Choroid plexus epithelial cell (primary cell): ENCODE measurements at regions not wholly inside any gene's neighbourhood (a gene's known extent, or its start where the extent isn't known, plus 50 kb on each side); places are given as distances from the start of the nearest gene placed in this dataset.
"Not testable (repeated sequence)": the region's sequence is repeated elsewhere in the genome, so short reads cannot be mapped to it uniquely, and the experiment has no call there.

Experiments
- DNase-seq: peaks from one replicate; pipeline ENCODE4 v3.0.0-alpha.2; 2010; ENCODE audit warnings: low read depth
- H3K4me3 ChIP-seq: 2 replicates; pipeline ENCODE4 v1.5.1; 2011; ENCODE audit warnings: low read depth, mild to moderate bottlenecking, control low read depth, low read length, moderate library complexity
- TF ChIP-seq, protein P1 (sequence below): conservative IDR thresholded peaks from 2 replicates; pipeline ENCODE4 v1.5.1; 2011; ENCODE audit warnings: low read depth, mild to moderate bottlenecking, control low read depth, inconsistent platforms, low read length, moderate library complexity

DNA sequence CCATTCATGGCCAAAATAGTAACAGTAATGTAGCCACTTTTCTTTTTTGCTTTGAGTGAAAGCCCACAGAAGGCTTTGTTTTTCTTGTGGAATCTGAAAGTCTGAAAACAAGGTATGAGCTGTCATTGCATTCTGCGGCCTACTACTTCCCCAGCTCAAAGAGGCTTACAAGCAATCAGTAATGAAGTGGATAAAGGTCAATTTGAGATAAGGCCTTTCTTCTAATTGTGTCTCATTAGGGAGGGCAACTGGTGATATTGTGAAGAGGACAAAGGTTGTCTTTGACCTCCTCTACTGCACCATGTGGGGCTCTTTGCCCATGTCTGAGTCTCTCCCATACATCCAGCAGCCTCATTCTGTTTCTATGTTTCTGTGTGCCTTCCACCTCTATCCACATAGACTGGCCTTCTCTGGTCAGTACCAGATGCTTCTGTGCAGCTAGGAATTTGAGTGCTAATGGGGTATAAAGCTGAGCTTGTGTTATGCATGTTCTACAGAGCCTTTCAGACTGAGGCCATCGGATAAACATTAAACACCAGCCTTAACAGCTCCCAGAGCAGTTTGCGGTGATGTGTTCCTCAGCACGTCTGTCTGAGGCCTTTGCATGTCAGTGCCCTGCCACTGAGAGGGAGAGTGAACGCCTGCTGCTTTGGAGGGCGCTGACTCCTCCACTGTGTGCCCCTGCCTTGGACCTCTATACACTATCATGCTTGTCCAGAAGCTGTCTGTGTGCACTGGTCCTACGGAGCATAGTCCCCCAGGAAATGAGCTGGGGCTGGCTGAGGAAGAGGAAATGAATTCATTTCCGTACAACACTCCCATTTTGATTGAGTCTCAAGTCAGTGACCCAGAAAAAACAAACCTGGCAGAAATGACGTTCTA is 80.2 kb downstream of the SH2D1A start:
- TF ChIP-seq, protein P1, sequence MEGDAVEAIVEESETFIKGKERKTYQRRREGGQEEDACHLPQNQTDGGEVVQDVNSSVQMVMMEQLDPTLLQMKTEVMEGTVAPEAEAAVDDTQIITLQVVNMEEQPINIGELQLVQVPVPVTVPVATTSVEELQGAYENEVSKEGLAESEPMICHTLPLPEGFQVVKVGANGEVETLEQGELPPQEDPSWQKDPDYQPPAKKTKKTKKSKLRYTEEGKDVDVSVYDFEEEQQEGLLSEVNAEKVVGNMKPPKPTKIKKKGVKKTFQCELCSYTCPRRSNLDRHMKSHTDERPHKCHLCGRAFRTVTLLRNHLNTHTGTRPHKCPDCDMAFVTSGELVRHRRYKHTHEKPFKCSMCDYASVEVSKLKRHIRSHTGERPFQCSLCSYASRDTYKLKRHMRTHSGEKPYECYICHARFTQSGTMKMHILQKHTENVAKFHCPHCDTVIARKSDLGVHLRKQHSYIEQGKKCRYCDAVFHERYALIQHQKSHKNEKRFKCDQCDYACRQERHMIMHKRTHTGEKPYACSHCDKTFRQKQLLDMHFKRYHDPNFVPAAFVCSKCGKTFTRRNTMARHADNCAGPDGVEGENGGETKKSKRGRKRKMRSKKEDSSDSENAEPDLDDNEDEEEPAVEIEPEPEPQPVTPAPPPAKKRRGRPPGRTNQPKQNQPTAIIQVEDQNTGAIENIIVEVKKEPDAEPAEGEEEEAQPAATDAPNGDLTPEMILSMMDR: no peak
- DNase-seq: no peak
- no peak overlapping the region for H3K4me3 ChIP-seq

DNA sequence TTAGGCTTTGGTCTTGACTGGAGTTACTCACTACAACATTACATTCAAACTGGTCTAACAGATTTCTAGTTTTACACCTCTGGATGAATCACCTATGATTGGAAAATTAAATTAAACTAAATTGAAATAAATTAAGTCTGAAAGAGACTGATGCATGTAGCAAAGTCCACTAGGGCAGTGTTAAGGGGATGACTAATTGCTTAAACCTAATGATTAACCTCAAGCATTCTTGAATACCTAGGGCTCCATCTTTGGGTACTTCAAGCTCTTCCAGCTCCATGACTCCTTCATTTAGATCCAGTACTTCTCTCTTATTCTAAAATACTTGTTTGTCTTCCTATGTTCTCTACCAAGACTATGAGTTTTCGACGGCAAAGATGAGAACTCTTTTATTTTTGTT is 86.8 kb downstream of the SH2D1A start:
- DNase-seq: no peak
- TF ChIP-seq, protein P1: no peak
- H3K4me3 ChIP-seq: no peak overlapping the region

DNA sequence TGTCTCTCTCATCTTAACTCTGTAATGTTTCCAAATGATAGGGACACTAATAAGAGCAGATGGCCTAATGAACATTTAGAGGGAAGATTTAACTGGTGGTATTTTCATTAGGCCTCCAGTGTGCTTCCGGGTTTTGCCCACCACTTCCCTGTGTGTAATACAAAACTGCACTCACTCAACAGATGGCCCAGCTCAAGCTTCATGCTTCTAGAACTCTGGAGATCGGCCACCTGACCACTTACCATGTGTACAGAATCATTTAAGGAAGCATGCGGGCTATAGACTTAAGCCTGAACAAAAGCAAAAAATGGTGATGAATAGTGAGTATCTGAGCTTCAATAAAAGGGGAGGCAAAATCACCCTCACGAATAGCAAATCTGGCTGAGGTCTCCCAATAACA is 89.3 kb downstream of the SH2D1A start:
- no peak overlapping the region for H3K4me3 ChIP-seq
- TF ChIP-seq, protein P1: no peak

DNA sequence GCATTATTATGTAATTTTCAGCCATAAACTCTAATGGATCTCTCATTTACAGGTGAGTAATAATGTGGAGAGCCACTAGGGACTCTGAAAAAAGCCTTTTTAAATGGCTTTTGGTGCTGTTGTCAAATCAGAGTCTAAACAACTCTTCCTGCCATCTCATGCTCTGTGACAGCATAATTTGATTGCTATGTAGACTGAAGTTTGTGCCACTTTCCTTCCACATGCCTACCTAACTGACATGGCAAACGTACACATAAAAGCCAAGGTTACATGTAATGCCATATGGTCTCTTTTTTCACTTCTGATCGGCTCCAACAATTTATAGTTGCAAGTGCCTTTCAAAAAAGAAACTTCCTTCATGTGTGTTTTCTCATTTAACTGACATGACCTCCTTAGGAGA is 94.3 kb downstream of the SH2D1A start:
- no peak for DNase-seq
- H3K4me3 ChIP-seq: no peak overlapping the region
- TF ChIP-seq, protein P1: no peak

More for the DNA sequence above, 89.3 kb downstream of the SH2D1A start:
- no peak for DNase-seq

DNA sequence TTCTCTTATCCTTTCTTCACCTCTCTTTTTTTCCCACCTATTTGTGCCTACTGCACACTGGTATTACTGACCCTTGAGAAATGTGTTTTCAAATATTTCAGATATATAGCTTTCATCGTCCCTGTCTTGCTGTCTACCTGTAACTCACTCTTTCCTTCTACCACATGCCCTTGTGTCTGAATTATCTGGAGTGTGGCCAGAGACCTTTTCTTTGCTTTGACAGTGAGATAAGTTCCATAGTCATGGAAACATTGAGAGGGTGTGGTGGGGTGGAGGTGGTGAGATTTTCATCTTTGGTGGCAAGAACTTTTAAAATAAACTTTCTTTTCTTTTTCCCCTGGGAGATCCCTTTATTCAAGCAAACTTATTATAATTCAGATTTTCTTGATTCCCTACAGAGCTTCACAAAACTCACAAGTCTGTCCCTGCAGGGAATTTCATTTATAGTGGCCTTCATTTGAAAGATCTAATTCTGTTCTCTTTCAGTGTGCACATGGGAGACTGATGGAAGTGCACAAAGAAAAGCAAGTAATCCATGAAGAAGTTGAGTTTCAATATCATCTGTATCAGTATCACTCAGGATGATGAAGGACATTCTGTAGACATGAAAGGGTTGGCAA is 95.7 kb downstream of the SH2D1A start:
- TF ChIP-seq, protein P1: no peak
- no peak overlapping the region for H3K4me3 ChIP-seq
- no peak for DNase-seq

DNA sequence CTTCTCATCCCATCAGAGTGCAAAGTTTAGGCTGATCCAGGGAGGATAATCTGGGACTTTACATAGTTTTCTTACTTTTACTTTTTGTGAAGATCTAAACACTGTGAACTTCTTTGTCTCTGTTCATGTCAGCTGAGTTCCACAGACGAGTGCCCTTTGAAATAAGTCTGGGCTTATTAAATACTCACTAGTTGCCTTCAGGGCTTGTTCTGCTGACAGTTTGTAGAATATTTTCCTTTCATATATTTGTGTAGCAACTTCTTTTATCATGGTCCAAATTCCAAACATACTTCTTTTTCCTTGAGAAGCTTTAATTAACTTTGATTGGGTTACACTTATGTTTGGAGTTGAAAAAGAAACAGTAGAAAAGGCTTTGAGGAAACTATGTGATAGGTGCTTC is 109.6 kb downstream of the SH2D1A start:
- no peak for DNase-seq
- no peak overlapping the region for H3K4me3 ChIP-seq
- TF ChIP-seq, protein P1: no peak

DNA sequence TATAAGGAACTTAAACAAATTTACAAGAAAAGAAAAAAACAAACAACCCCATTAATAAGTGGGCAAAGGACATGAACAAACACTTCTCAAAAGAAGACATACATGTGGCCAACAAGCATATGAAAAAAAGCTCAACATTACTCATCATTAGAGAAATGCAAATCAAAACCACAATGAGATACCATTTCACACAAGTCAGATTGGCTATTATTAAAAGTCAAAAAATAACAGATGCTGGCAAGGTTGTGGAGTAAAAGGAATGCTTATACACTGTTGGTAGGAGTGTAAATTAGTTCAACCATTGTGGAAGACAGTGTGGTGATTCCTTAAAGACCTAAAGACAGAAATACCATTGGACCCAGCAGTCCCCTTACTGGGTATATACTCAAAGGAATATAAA is 113.5 kb downstream of the SH2D1A start:
- not testable (repeated sequence) for H3K4me3 ChIP-seq, DNase-seq
